Activated naive CD8-positive, alpha-beta T cell treated with anti-CD3 and anti-CD28 coated beads for 36 hours (primary cell): ENCODE measurements at regions not wholly inside any gene's neighbourhood (a gene's known extent, or its start where the extent isn't known, plus 50 kb on each side); places are given as distances from the start of the nearest gene placed in this dataset.

Experiments
- DNase-seq: peaks from one replicate; pipeline ENCODE4 v3.0.0; 2021
- H3K27ac Mint-ChIP-seq: one replicate; pipeline ENCODE4 v1.8.0; 2022; ENCODE audit warnings: mild to moderate bottlenecking, moderate library complexity, mixed read lengths
- H3K27me3 Mint-ChIP-seq: one replicate; pipeline ENCODE4 v1.8.0; 2022; ENCODE audit warnings: mild to moderate bottlenecking, mixed read lengths
- H3K36me3 Mint-ChIP-seq: one replicate; pipeline ENCODE4 v1.8.0; 2021; ENCODE audit warnings: mild to moderate bottlenecking, mixed read lengths
- H3K4me1 Mint-ChIP-seq: one replicate; pipeline ENCODE4 v1.8.0; 2021; ENCODE audit warnings: mixed read lengths
- H3K4me3 Mint-ChIP-seq: one replicate; pipeline ENCODE4 v1.8.0; 2022; ENCODE audit warnings: mild to moderate bottlenecking, moderate library complexity, mixed read lengths
- H3K9me3 Mint-ChIP-seq: one replicate; pipeline ENCODE4 v1.8.0; 2022; ENCODE audit warnings: mixed read lengths

GRCh38 chr5:107284822-107285525, 385.8 kb downstream of the EFNA5 start:
- Mint-ChIP-seq H3K36me3 (no peaks in the 10 kb centered on the region), H3K4me1 (peaks cover 5% of the 10 kb centered on the region), H3K9me3 (no peaks in the 10 kb centered on the region), H3K4me3 (no peak overlapping the region), H3K27ac (no peak overlapping the region), H3K27me3 (peaks cover 12% of the 10 kb centered on the region)
- no peak for DNase-seq

GRCh38 chr5:107282061-107282460, 388.7 kb downstream of the EFNA5 start:
- H3K4me3 Mint-ChIP-seq, result no peak overlapping the region
- no peaks in the 10 kb centered on the region for H3K9me3 Mint-ChIP-seq
- no peak overlapping the region for H3K27ac Mint-ChIP-seq
- H3K27me3 Mint-ChIP-seq, result peaks cover 5% of the 10 kb centered on the region
- no peaks in the 10 kb centered on the region for H3K36me3 Mint-ChIP-seq
- no peak for DNase-seq
- no peaks in the 10 kb centered on the region for H3K4me1 Mint-ChIP-seq

DNA sequence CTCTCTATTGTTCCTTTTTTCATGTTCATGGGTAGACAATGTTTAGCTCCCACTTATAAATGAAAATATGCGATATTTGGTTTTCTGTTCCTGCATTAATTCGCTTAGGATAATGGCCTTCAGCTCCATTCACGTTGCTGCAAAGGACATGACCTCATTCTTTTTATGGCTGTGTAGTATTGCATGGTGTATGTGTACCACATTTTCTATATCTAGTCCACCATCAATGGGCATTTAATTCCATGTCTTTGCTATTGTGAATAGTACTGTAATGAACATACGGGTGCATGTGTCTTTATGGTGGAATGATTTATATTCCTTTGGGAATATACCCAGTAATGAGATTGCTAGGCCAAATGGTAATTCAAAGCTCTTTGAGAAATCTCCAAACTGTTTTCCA, 392.0 kb downstream of the EFNA5 start:
- Mint-ChIP-seq H3K4me3 (no peak overlapping the region), H3K27me3 (peaks cover 5% of the 10 kb centered on the region), H3K4me1 (no peaks in the 10 kb centered on the region), H3K9me3 (no peaks in the 10 kb centered on the region), H3K36me3 (no peaks in the 10 kb centered on the region), H3K27ac (no peak overlapping the region)
- no peak for DNase-seq

DNA sequence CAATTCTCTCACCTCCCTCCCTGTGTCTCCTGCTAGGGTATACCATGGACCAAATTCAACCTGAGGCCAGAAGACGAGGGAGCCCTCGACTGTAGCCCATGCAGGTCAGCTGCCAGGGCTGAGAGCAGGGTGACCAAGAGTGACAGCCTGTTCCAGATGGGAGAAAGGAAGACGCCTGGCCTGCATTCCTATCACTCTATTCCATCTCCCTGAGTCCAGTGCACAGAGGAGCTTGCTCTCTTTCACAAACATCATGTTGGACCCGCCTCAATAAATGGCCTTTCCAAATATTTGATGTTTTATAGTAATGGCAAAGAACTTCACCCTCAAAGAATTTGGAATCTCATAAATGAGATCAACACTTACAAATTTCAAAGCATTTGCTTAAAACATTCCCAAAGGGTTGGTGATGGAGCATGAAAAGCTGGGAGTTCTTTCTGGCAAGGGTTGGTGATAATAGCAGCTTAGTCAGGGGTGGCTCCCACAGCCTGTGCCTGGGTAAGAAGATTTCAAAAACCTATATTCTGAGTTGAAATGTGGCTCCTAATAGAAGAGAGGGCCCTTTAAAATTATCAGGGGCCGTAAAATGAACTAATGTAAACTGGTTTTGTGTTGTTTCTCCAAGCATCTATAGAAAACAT, 393.1 kb downstream of the EFNA5 start:
- DNase-seq, result no peak
- Mint-ChIP-seq H3K36me3 (no peaks in the 10 kb centered on the region), H3K27me3 (peaks cover 5% of the 10 kb centered on the region), H3K4me3 (no peak overlapping the region), H3K9me3 (no peaks in the 10 kb centered on the region), H3K27ac (no peak overlapping the region), H3K4me1 (no peaks in the 10 kb centered on the region)

DNA sequence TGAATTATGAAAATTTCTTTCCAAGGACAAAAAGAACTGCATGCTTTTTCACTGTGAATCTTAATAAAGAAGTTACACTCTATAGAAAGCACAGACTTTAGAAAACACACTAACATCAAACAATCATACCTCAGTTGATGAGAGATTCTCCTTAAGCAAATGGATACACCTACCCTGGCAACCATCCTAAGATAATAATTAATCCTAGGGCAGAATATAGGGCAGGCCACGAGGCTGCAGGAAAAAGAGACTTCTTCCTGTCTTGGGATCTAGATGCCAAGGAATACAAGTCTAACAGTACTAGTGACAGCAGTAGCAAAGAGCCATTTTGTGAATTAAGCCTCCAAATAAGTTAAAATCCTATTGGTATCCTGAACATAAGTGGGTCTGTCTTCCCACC, 395.4 kb downstream of the EFNA5 start:
- H3K4me1 Mint-ChIP-seq, result no peaks in the 10 kb centered on the region
- no peak overlapping the region for H3K27ac Mint-ChIP-seq
- DNase-seq, result no peak
- no peak overlapping the region for H3K4me3 Mint-ChIP-seq
- H3K27me3 Mint-ChIP-seq, result no peaks in the 10 kb centered on the region
- H3K36me3 Mint-ChIP-seq, result no peaks in the 10 kb centered on the region
- H3K9me3 Mint-ChIP-seq, result no peaks in the 10 kb centered on the region

DNA sequence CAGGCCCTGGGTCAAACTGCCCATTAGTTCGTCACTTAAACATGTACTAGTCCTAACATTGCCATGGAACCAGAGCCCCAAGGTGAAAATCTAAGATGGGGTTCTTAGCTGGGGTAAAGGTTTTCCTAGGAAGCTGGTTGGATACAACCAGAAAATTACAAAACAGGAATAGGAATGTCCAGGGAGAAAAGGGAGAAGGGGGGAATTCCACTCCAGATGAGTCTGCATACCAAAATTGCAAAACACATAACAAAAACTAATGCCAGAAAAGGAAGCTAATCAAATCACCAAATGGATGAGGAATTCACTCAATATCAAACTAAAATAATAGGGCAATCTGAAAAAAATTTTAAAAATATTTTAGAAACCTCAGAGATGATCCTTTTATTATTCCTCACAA, 396.2 kb downstream of the EFNA5 start:
- no peaks in the 10 kb centered on the region for H3K9me3 Mint-ChIP-seq
- no peak overlapping the region for H3K4me3 Mint-ChIP-seq
- no peak for DNase-seq
- H3K36me3 Mint-ChIP-seq, result no peaks in the 10 kb centered on the region
- H3K4me1 Mint-ChIP-seq, result no peaks in the 10 kb centered on the region
- H3K27me3 Mint-ChIP-seq, result no peaks in the 10 kb centered on the region
- H3K27ac Mint-ChIP-seq, result no peak overlapping the region

DNA sequence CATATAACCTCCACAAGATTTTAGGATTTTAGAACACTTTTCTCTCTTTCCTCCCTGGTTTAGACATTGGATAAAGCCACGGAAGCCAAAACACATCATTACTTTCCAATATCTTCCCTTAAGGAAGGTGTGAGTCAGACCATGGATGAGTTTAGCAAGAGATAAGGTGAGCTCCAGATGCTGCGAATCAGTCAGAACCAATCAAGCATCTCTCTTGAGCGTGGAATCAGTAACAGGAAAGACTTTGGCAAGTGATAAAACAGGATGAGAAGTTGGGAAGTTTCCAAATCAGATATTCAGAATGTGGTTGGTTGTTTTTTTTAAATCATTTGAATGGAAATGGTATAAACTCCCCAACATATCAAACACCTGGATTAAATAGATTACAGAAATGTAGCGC, 397.8 kb downstream of the EFNA5 start:
- Mint-ChIP-seq H3K4me1 (no peaks in the 10 kb centered on the region), H3K9me3 (no peaks in the 10 kb centered on the region), H3K36me3 (no peaks in the 10 kb centered on the region), H3K4me3 (no peak overlapping the region), H3K27ac (no peak overlapping the region), H3K27me3 (no peaks in the 10 kb centered on the region)
- DNase-seq, result no peak

DNA sequence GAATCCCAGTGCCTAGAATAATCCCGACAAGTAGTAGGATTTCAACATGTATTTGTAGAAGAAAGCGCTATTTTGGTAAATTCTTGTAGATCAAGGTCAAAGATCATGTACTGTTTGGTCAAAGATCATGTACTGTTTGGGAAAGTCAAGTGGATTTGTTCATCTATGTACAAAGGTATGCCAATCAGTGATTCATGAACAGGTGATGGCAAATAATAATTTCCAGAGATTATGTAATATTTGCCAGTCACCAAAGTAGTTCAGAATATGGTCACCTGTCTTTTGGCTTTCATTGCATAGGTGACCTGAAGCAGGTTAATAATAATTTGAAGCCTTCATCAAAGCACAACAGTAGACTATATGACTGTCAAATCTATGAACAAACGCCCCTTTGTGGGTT, 398.2 kb downstream of the EFNA5 start:
- no peak for DNase-seq
- Mint-ChIP-seq H3K4me1 (no peaks in the 10 kb centered on the region), H3K4me3 (no peak overlapping the region), H3K9me3 (no peaks in the 10 kb centered on the region), H3K36me3 (no peaks in the 10 kb centered on the region), H3K27ac (no peak overlapping the region), H3K27me3 (no peaks in the 10 kb centered on the region)

GRCh38 chr5:107271682-107272350, 398.9 kb downstream of the EFNA5 start:
- no peaks in the 10 kb centered on the region for H3K27me3 Mint-ChIP-seq
- H3K9me3 Mint-ChIP-seq, result no peaks in the 10 kb centered on the region
- H3K36me3 Mint-ChIP-seq, result no peaks in the 10 kb centered on the region
- no peak overlapping the region for H3K27ac Mint-ChIP-seq
- DNase-seq, result no peak
- no peaks in the 10 kb centered on the region for H3K4me1 Mint-ChIP-seq
- no peak overlapping the region for H3K4me3 Mint-ChIP-seq

DNA sequence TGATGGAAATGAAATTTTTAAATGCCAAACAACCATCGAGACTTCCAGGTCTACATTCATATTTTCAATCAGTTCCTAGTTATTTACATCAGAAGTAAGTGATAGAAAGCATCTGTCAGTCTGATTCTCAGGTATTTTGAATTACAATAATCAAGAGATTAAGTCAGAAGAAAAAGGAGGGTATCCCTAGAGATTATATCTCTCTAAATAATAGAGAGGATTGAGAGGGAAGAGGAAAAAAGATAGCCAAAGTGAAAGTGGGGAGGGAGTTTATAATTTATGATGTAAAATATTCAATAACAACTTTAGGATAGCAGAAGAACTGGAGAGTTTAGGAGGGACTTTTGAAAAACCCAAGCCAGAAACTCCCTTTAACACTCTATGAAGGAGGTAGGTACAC, 400.2 kb downstream of the EFNA5 start:
- no peaks in the 10 kb centered on the region for H3K4me1 Mint-ChIP-seq
- H3K36me3 Mint-ChIP-seq, result no peaks in the 10 kb centered on the region
- no peak for DNase-seq
- no peaks in the 10 kb centered on the region for H3K27me3 Mint-ChIP-seq
- H3K27ac Mint-ChIP-seq, result no peak overlapping the region
- H3K9me3 Mint-ChIP-seq, result no peaks in the 10 kb centered on the region
- no peak overlapping the region for H3K4me3 Mint-ChIP-seq

- Mint-ChIP-seq H3K27ac (no peak overlapping the region), H3K27me3 (no peaks in the 10 kb centered on the region), H3K4me1 (no peaks in the 10 kb centered on the region), H3K9me3 (no peaks in the 10 kb centered on the region), H3K36me3 (no peaks in the 10 kb centered on the region), H3K4me3 (no peak overlapping the region)
- DNase-seq, result no peak
Measured at GRCh38 chr5:107269678-107270077, 401.1 kb downstream of the EFNA5 start.

DNA sequence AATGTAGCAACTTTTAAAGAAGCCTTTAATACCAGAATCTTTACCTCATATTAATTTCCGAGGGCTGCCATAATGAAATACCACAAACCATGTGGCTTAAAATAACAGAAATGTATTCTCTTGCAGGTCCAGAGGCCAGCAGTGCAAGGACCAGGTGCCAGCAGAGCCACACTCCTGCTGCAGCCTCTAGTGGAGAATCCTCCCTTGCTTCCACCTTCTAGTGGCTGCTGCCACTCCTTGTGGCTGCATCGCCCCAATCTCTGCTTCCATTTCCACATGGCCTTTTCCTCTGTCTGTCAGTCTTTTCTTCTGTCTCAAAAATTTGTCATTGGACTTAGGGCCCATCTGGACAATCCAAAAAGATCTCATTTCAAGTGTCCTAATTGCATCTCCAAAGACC, 401.5 kb downstream of the EFNA5 start:
- DNase-seq, result no peak
- H3K27ac Mint-ChIP-seq, result no peak overlapping the region
- no peak overlapping the region for H3K4me3 Mint-ChIP-seq
- no peaks in the 10 kb centered on the region for H3K9me3 Mint-ChIP-seq
- H3K36me3 Mint-ChIP-seq, result no peaks in the 10 kb centered on the region
- no peaks in the 10 kb centered on the region for H3K27me3 Mint-ChIP-seq
- no peaks in the 10 kb centered on the region for H3K4me1 Mint-ChIP-seq

DNA sequence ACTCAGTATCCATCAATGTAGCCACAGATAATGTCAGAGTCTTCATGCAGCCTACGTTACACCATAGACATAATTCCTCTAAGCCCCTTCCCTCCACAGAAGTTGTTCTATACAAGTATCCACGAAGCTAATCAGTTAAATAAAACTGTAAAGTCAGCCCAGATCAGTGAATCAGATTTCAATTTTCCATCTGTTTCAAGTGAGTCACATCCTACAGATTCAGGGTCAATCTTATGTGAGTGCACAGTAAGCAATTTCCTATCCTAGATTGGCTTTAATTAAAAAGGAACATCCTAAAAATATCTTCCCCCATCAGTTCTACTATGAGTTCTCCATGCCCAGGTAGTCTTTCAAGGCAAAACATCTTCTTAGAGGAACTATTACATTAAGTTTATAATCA, 402.5 kb downstream of the EFNA5 start:
- Mint-ChIP-seq H3K27me3 (no peaks in the 10 kb centered on the region), H3K27ac (no peak overlapping the region), H3K4me3 (no peak overlapping the region), H3K4me1 (no peaks in the 10 kb centered on the region), H3K9me3 (no peaks in the 10 kb centered on the region), H3K36me3 (no peaks in the 10 kb centered on the region)
- DNase-seq, result no peak

- Mint-ChIP-seq H3K36me3 (no peaks in the 10 kb centered on the region), H3K27ac (no peak overlapping the region), H3K9me3 (no peaks in the 10 kb centered on the region), H3K27me3 (no peaks in the 10 kb centered on the region), H3K4me3 (no peak overlapping the region), H3K4me1 (no peaks in the 10 kb centered on the region)
- DNase-seq, result no peak
Measured at GRCh38 chr5:107266100-107266499, 404.6 kb downstream of the EFNA5 start.

DNA sequence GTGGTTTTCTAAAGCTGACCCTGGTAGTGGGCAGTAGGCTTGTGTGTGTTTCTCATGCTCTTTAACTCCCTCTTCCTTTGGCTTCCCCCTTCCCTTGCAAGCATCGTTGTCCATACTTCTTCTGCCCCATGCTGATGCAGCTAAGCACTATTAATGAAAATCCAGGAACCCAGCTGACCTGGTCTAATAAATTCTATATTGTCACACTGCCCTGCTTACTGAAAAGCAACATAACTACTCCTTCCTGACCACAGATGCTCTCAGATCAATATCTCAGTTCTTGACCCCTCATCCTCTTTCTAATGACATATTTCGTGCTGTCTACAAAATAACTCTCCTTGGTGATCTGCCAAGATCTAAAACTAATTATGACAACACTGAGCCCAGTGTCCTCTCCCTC, 405.5 kb downstream of the EFNA5 start:
- H3K27ac Mint-ChIP-seq, result no peak overlapping the region
- no peak for DNase-seq
- no peak overlapping the region for H3K4me3 Mint-ChIP-seq
- H3K9me3 Mint-ChIP-seq, result no peaks in the 10 kb centered on the region
- H3K4me1 Mint-ChIP-seq, result no peaks in the 10 kb centered on the region
- H3K36me3 Mint-ChIP-seq, result no peaks in the 10 kb centered on the region
- no peaks in the 10 kb centered on the region for H3K27me3 Mint-ChIP-seq
